Breast epithelium (tissue), 3 donors: ENCODE measurements at regions not wholly inside any gene's neighbourhood (a gene's known extent, or its start where the extent isn't known, plus 50 kb on each side); places are given as distances from the start of the nearest gene placed in this dataset.

Experiments used
- CTCF ChIP-seq, 3 donors: fragments of 450-650 bp; IDR thresholded peaks; one replicate each; pipeline ENCODE4 v1.5.1; 2016 to 2017; ENCODE audit warnings: antibody characterized with exemption in 3 of 3, mild to moderate bottlenecking in 3 of 3, moderate library complexity in 3 of 3
- POLR2AphosphoS5 ChIP-seq, 3 donors: sonication (generic); formaldehyde crosslinking; IDR thresholded peaks; one replicate each; pipeline ENCODE4 v1.6.1; 2017; ENCODE audit warnings: antibody characterized with exemption in 3 of 3

GRCh38 chr6:145555084-145555483 is 180.2 kb downstream of the EPM2A start:
- TF ChIP-seq POLR2AphosphoS5 (IDR thresholded peaks at IDR 0.05) (no peak), CTCF (IDR thresholded peaks at IDR 0.05) (no peak)
